ENCODE measurements at regions not wholly inside any gene's neighbourhood (a gene's known extent, or its start where the extent isn't known, plus 50 kb on each side); places are given as distances from the start of the nearest gene placed in this dataset.

- H3K4me3 ChIP-seq (ENCODE audit: low read depth, low read length) = no peak overlapping the region
- no peak for TF ChIP-seq CTCF (IDR thresholded peaks at IDR 0.05; ENCODE audit: insufficient read depth, low read length)
- peak; percentile 28 for DNase-seq (ENCODE audit: low read depth)
Observed at GRCh38 chr4:38499101-38499500, 164.9 kb upstream of the KLF3 start.

DNA sequence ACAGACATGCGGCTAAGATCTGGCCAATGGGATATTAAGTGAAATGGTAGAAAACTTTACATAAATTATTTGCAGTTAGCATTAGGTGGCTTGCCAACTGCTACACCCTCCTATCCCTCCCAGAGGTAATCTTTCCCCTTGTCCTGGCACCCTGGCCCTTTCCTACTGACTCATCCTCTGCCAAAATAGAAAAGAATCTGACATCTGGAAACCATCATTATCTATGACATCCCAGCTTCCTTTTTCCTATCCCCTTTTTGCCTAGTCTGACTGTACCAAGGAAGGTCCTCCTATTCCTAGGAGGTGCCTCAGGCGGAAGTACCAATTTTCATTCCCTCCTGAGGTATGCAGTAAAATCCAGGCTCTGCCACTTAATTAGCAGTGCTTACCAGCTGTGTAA, 163.6 kb upstream of the KLF3 start:
- TF ChIP-seq CTCF (IDR thresholded peaks at IDR 0.05; ENCODE audit: insufficient read depth, low read length) = no peak
- peak; percentile 21 for DNase-seq (ENCODE audit: low read depth)

GRCh38 chr4:38501698-38502097, 162.3 kb upstream of the KLF3 start:
- no peak for TF ChIP-seq CTCF (IDR thresholded peaks at IDR 0.05; ENCODE audit: insufficient read depth, low read length)
- no peak overlapping the region for H3K4me3 ChIP-seq (ENCODE audit: low read depth, low read length)
- DNase-seq (ENCODE audit: low read depth) = no peak

More for the DNA sequence above, 163.6 kb upstream of the KLF3 start:
- H3K4me3 ChIP-seq (ENCODE audit: low read depth, low read length) = no peak overlapping the region

- no peak for TF ChIP-seq CTCF (IDR thresholded peaks at IDR 0.05; ENCODE audit: insufficient read depth, low read length)
- no peak overlapping the region for H3K4me3 ChIP-seq (ENCODE audit: low read depth, low read length)
- no peak for DNase-seq (ENCODE audit: low read depth)
Observed at GRCh38 chr4:38503689-38504395, 160.2 kb upstream of the KLF3 start.

DNA sequence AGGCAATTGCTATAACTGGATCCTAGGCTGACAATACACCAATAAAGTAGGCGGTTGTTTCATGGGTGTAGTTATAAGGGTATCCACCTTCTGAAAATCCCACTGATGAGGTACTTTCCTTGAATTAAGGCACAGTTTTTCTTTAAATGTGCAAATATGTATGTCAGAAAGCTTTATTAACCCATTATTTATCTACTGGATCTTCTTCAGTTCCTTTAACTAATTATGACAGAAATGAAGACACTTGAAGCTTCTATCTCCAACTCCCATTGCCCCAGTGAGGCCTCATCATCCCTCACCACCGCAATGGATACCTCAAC, 159.6 kb upstream of the KLF3 start:
- no peak for DNase-seq (ENCODE audit: low read depth)
- H3K4me3 ChIP-seq (ENCODE audit: low read depth, low read length) = no peak overlapping the region
- no peak for TF ChIP-seq CTCF (IDR thresholded peaks at IDR 0.05; ENCODE audit: insufficient read depth, low read length)

GRCh38 chr4:38509551-38509950, 154.4 kb upstream of the KLF3 start:
- H3K4me3 ChIP-seq (ENCODE audit: low read depth, low read length) = no peak overlapping the region

More at GRCh38 chr4:38509551-38509950, 154.4 kb upstream of the KLF3 start:
- TF ChIP-seq CTCF (IDR thresholded peaks at IDR 0.05; ENCODE audit: insufficient read depth, low read length) = no peak
- no peak for DNase-seq (ENCODE audit: low read depth)
